HepG2 (cell line): ENCODE measurements at regions not wholly inside any gene's neighbourhood (a gene's known extent, or its start where the extent isn't known, plus 50 kb on each side); places are given as distances from the start of the nearest gene placed in this dataset.

Experiments used
- ATAC-seq: fragments of 200-7000 bp; cut with Tn5 transposase; 3 replicates; pipeline ENCODE4 v1.9.1; 2020; ENCODE audit warnings: mild to moderate bottlenecking, moderate library complexity
- BruUV-seq: library from RNA; stranded (reverse); fragments of 400-500 nt; replicated peaks from 2 replicates; lab custom pipeline; 2021; lab: Mats Ljungman, UMichigan
- CTCF ChIA-PET: fragments of 300-600 bp; formaldehyde crosslinking; extraction: SDS; loops from one replicate; lab custom pipeline; 2021; ENCODE audit warnings: low total read pairs, inconsistent platforms, low intra/inter-chr PET ratio; lab: Yijun Ruan, JAX
- POLR2A ChIA-PET: fragments of 350-600 bp; sonication (Branson Sonifier 250); formaldehyde crosslinking; loops from one replicate; lab custom pipeline; 2020; ENCODE audit warnings: antibody characterized with exemption, inconsistent platforms; lab: Yijun Ruan, JAX
- DNase-seq: peaks from one replicate; pipeline ENCODE4 v3.0.0-alpha.2; 2015; ENCODE audit warnings: low spot score
- FAIRE-seq: peaks from 3 replicates; lab custom pipeline; 2011; peaks lifted over from hg19 to GRCh38; lab: Jason Lieb, UNC
- H2AFZ ChIP-seq: one replicate; pipeline ENCODE4 v1.6.1; 2011; ENCODE audit warnings: low read length, inconsistent platforms
- H3K27ac ChIP-seq: fragments of 300-600 bp; 3 replicates; pipeline ENCODE4 v1.8.0; 2011; ENCODE audit warnings: mixed run types, mild to moderate bottlenecking, mixed read lengths, low read length, inconsistent platforms; ENCODE audit not compliant: insufficient read depth; ENCODE audit errors: extremely low read length
- H3K27me3 ChIP-seq, 2 experiments: fragments of 200-600 bp in 1 of 2; 2 replicates in 1 of 2; 3 replicates in 1 of 2; pipeline versions ENCODE4 v1.6.0 to v1.8.0; 2011; ENCODE audit warnings: low read length in 2 of 2, mild to moderate bottlenecking in 2 of 2, moderate library complexity in 2 of 2, inconsistent platforms in 1 of 2; ENCODE audit not compliant: insufficient read depth in 2 of 2, control insufficient read depth in 1 of 2
- H3K36me3 ChIP-seq, 2 experiments: fragments of 200-600 bp in 1 of 2; replicated peaks in 1 of 2; 2 replicates in 1 of 2; 3 replicates in 1 of 2; pipeline versions ENCODE4 v1.5.1 to v1.8.0; 2011; ENCODE audit warnings: low read length in 2 of 2, inconsistent platforms in 1 of 2; ENCODE audit not compliant: insufficient read depth in 2 of 2, control insufficient read depth in 1 of 2
- H3K4me1 ChIP-seq: 2 replicates; pipeline ENCODE4 v1.5.1; 2012; ENCODE audit warnings: low read length, inconsistent platforms; ENCODE audit not compliant: insufficient read depth
- H3K4me2 ChIP-seq: 2 replicates; pipeline ENCODE4 v1.6.0; 2011; ENCODE audit warnings: low read depth, low read length, inconsistent platforms
- H3K4me3 ChIP-seq, 3 experiments: fragments of 200-600 bp in 1 of 3; sonication (generic), shearing (Covaris generic) in 1 of 3; replicated peaks in 1 of 3; 2 replicates each; pipeline ENCODE4 v1.5.1; 2011 to 2016; ENCODE audit warnings: low read length in 3 of 3, inconsistent platforms in 2 of 3, low read depth in 2 of 3, mild to moderate bottlenecking in 2 of 3, control low read depth in 1 of 3, mixed read lengths in 1 of 3; ENCODE audit not compliant: insufficient read depth in 1 of 3
- H3K79me2 ChIP-seq: one replicate; pipeline ENCODE4 v1.6.1; 2011; ENCODE audit warnings: low read length, inconsistent platforms; ENCODE audit not compliant: insufficient read depth
- H3K9ac ChIP-seq: 2 replicates; pipeline ENCODE4 v1.6.0; 2011; ENCODE audit warnings: mild to moderate bottlenecking, low read depth, low read length, inconsistent platforms; ENCODE audit not compliant: insufficient read depth
- H3K9me3 ChIP-seq: 2 replicates; pipeline ENCODE4 v1.5.1; 2012; ENCODE audit warnings: mild to moderate bottlenecking, low read length
- H4K20me1 ChIP-seq: 2 replicates; pipeline ENCODE4 v1.6.0; 2011; ENCODE audit warnings: inconsistent platforms, mild to moderate bottlenecking, low read length, moderate library complexity; ENCODE audit not compliant: insufficient read depth
- ATRX ChIP-seq: sonication (generic); formaldehyde crosslinking; IDR thresholded peaks from 2 replicates; pipeline ENCODE4 v1.4.0; 2020; ENCODE audit warnings: missing genetic modification reagents, borderline replicate concordance
- CSRNP1 ChIP-seq: sonication (generic); formaldehyde crosslinking; IDR thresholded peaks from 2 replicates; pipeline ENCODE4 v1.8.1; 2023; ENCODE audit warnings: mild to moderate bottlenecking, missing genetic modification reagents
- E2F2 ChIP-seq: sonication (generic); formaldehyde crosslinking; IDR thresholded peaks from 2 replicates; pipeline ENCODE4 v1.4.0; 2020; ENCODE audit warnings: missing genetic modification reagents, borderline replicate concordance
- KLF16 ChIP-seq, 2 experiments: sonication (generic) in 1 of 2; formaldehyde crosslinking in 1 of 2; IDR thresholded peaks; 2 replicates each; pipeline versions ENCODE4 v1.6.1 to v1.8.0; 2016 to 2023; ENCODE audit warnings: missing genetic modification reagents in 2 of 2, missing compliant biosample characterization in 1 of 2
- KLF6 ChIP-seq: IDR thresholded peaks from 2 replicates; pipeline ENCODE4 v1.8.0; 2016; ENCODE audit warnings: missing biosample characterization, missing genetic modification reagents
- RARA ChIP-seq: IDR thresholded peaks from 2 replicates; pipeline ENCODE4 v1.6.1; 2016; ENCODE audit warnings: missing genetic modification reagents, missing compliant biosample characterization
- RORA ChIP-seq: sonication (generic); formaldehyde crosslinking; IDR thresholded peaks from 2 replicates; pipeline ENCODE4 v1.5.0; 2020; ENCODE audit warnings: mild to moderate bottlenecking, missing genetic modification reagents, moderate library complexity
- SP140L ChIP-seq: sonication (generic); formaldehyde crosslinking; IDR thresholded peaks from 2 replicates; pipeline ENCODE4 v1.4.0; 2020; ENCODE audit warnings: missing genetic modification reagents, borderline replicate concordance
- ZNF235 ChIP-seq: sonication (generic); formaldehyde crosslinking; IDR thresholded peaks from 2 replicates; pipeline ENCODE4 v1.8.1; 2023; ENCODE audit warnings: mild to moderate bottlenecking, missing genetic modification reagents, borderline replicate concordance
- ZNF263 ChIP-seq: sonication (generic); formaldehyde crosslinking; IDR thresholded peaks from 2 replicates; pipeline ENCODE4 v1.4.0; 2020; ENCODE audit warnings: missing genetic modification reagents
- ZNF33A ChIP-seq: sonication (generic); formaldehyde crosslinking; IDR thresholded peaks from 2 replicates; pipeline ENCODE4 v1.5.1; 2020; ENCODE audit warnings: missing genetic modification reagents, mild to moderate bottlenecking, moderate library complexity, borderline replicate concordance
- ZNF512 ChIP-seq: sonication (generic); formaldehyde crosslinking; IDR thresholded peaks from 2 replicates; pipeline ENCODE4 v1.4.0; 2020; ENCODE audit warnings: mild to moderate bottlenecking, missing genetic modification reagents
- ZNF646 ChIP-seq: sonication (generic); formaldehyde crosslinking; IDR thresholded peaks from 2 replicates; pipeline ENCODE4 v1.9.0; 2021; ENCODE audit warnings: mild to moderate bottlenecking, missing genetic modification reagents
- ZNF776 ChIP-seq: sonication (generic); formaldehyde crosslinking; IDR thresholded peaks from 2 replicates; pipeline ENCODE4 v1.4.0; 2020; ENCODE audit warnings: mild to moderate bottlenecking, missing genetic modification reagents
- WGBS: methylation state at CpG from one replicate; pipeline ENCODE4 v1.1.6; 2017; ENCODE audit warnings: low lambda C conversion rate; 5-methylcytosine and 5-hydroxymethylcytosine counted together
- in situ Hi-C: cut with HindIII; loops from 2 replicates; pipeline ENCODE4 v1.10.0; 2017; ENCODE audit warnings: low pct_unique_long_range_greater_than_20kb; ENCODE audit not compliant: extremely low pct_ligation_motif_present
- intact Hi-C: fragments of 100-400 bp; cut with micrococcal nuclease; formaldehyde crosslinking; loops from one replicate; pipeline ENCODE4 v1.10.0; 2022; ENCODE audit not compliant: unreplicated experiment

GRCh38 chr3:132907293-132907692 lies 130.9 kb upstream of the TMEM108 start:
- no peak for FAIRE-seq
- no peak overlapping the region for H3K9ac ChIP-seq
- H3K4me1 ChIP-seq: no peaks in the 10 kb centered on the region
- no peaks in the 10 kb centered on the region for H3K9me3 ChIP-seq
- ATAC-seq: no peak
- no peaks in the 10 kb centered on the region for H3K36me3 ChIP-seq
- in situ Hi-C loops: loop anchor here (25.0 kb wide), 1 partner anchor 95 kb away; no protein-coding TSS in a partner anchor
- 62% methylated on average over 5 of the region's 10 CpGs for WGBS
- intact Hi-C loops: no loop called here
- H3K79me2 ChIP-seq: no peaks in the 10 kb centered on the region
- H2AFZ ChIP-seq: no peak overlapping the region
- POLR2A ChIA-PET: no interaction called here
- H3K27ac ChIP-seq: no peak overlapping the region
- no peak for DNase-seq
- no peak overlapping the region for H3K4me3 ChIP-seq
- no peak overlapping the region for H3K4me2 ChIP-seq
- CTCF ChIA-PET: no interaction called here
- H3K27me3 ChIP-seq: no peaks in the 10 kb centered on the region
- no peaks in the 10 kb centered on the region for H4K20me1 ChIP-seq
- no TSS peak for BruUV-seq
- TF ChIP-seq KLF6 (no peak), ZNF33A (CRISPR knock-in tag) (no peak), RORA (no peak), ZNF263 (CRISPR knock-in tag) (no peak), RARA (CRISPR knock-in tag) (no peak), SP140L (CRISPR knock-in tag) (no peak), ZNF235 (CRISPR knock-in tag) (no peak), CSRNP1 (CRISPR knock-in tag) (no peak), KLF16 (CRISPR knock-in tag; IDR thresholded peaks at IDR 0.05) (no peak), ATRX (no peak), ZNF776 (CRISPR knock-in tag) (no peak), E2F2 (no peak), ZNF512 (CRISPR knock-in tag) (no peak), ZNF646 (no peak)
